HFF-Myc (cell line): ENCODE measurements at regions not wholly inside any gene's neighbourhood (a gene's known extent, or its start where the extent isn't known, plus 50 kb on each side); places are given as distances from the start of the nearest gene placed in this dataset.
"Not testable (repeated sequence)": the region's sequence is repeated elsewhere in the genome, so short reads cannot be mapped to it uniquely, and the experiment has no call there.

ENCODE experiments used
- DNase-seq: peaks from one replicate; pipeline ENCODE4 v3.0.0-alpha.2; 2011; ENCODE audit warnings: low read depth; ENCODE audit errors: extremely low read depth
- H3K4me3 ChIP-seq: replicated peaks from 2 replicates; pipeline ENCODE4 v1.5.1; 2011; ENCODE audit warnings: low read depth, mild to moderate bottlenecking, control low read depth, low read length
- CTCF ChIP-seq: IDR thresholded peaks from 2 replicates; pipeline ENCODE4 v1.5.1; 2012; ENCODE audit warnings: mild to moderate bottlenecking, low read depth, low read length, control low read depth; ENCODE audit errors: missing control alignments

GRCh38 chr19:34049944-34050343, 122.4 kb upstream of the LSM14A start:
- DNase-seq: no peak
- H3K4me3 ChIP-seq: no peak overlapping the region
- no peak for TF ChIP-seq CTCF

GRCh38 chr19:34050430-34050829, 121.9 kb upstream of the LSM14A start:
- not testable (repeated sequence) for DNase-seq, H3K4me3 ChIP-seq

- no peak for DNase-seq
- no peak for TF ChIP-seq CTCF
- H3K4me3 ChIP-seq: no peak overlapping the region
Observed at GRCh38 chr19:34051255-34051654, 121.0 kb upstream of the LSM14A start.

- no peak for TF ChIP-seq CTCF
- no peak for DNase-seq
- H3K4me3 ChIP-seq: no peak overlapping the region
Observed at GRCh38 chr19:34057155-34057554, 115.1 kb upstream of the LSM14A start.

- DNase-seq: no peak
- TF ChIP-seq CTCF: no peak
- no peak overlapping the region for H3K4me3 ChIP-seq
Observed at GRCh38 chr19:34066007-34066643, 106.2 kb upstream of the LSM14A start.

GRCh38 chr19:34067861-34068271, 104.4 kb upstream of the LSM14A start:
- TF ChIP-seq CTCF: no peak
- no peak overlapping the region for H3K4me3 ChIP-seq
- DNase-seq: no peak

GRCh38 chr19:34075661-34076091, 96.6 kb upstream of the LSM14A start:
- no peak for DNase-seq
- TF ChIP-seq CTCF: no peak
- no peak overlapping the region for H3K4me3 ChIP-seq
